GM12878 (cell line): ENCODE measurements at regions not wholly inside any gene's neighbourhood (a gene's known extent, or its start where the extent isn't known, plus 50 kb on each side); places are given as distances from the start of the nearest gene placed in this dataset.

Experiments
- ATAC-seq: fragments of 200-7000 bp; cut with Tn5 transposase; 3 replicates; pipeline ENCODE4 v1.9.1; 2020; ENCODE audit warnings: mild to moderate bottlenecking, moderate library complexity
- BruUV-seq: library from RNA; stranded (reverse); fragments of 400-500 nt; replicated peaks from 2 replicates; lab custom pipeline; 2021; lab: Mats Ljungman, UMichigan
- CTCF ChIA-PET: fragments of 300-600 bp; sonication (Branson Sonifier 250); formaldehyde crosslinking; extraction: SDS; loops from one replicate; lab custom pipeline; 2021; ENCODE audit warnings: inconsistent platforms; lab: Yijun Ruan, JAX
- POLR2A ChIA-PET: fragments of 350-600 bp; formaldehyde crosslinking; extraction: SDS; loops from one replicate; lab custom pipeline; 2021; ENCODE audit warnings: inconsistent platforms; lab: Charles Lee
- RAD21 ChIA-PET: fragments of 300-600 bp; sonication (Branson Sonifier 250); formaldehyde crosslinking; loops from one replicate; lab custom pipeline; 2023; ENCODE audit warnings: antibody characterized with exemption; ENCODE audit not compliant: unreplicated experiment; lab: Charles Lee
- SMC1A ChIA-PET: fragments of 300-600 bp; sonication (Branson Sonifier 250); formaldehyde crosslinking; loops from one replicate; lab custom pipeline; 2023; ENCODE audit not compliant: unreplicated experiment, uncharacterized antibody; lab: Charles Lee
- DNase-seq: peaks from one replicate; pipeline ENCODE4 v3.0.0-alpha.2; 2011; ENCODE audit warnings: low read depth, low spot score
- FAIRE-seq: peaks from 3 replicates; lab custom pipeline; 2011; peaks lifted over from hg19 to GRCh38; lab: Jason Lieb, UNC
- H2AFZ ChIP-seq: 2 replicates; pipeline ENCODE4 v1.6.0; 2011; ENCODE audit warnings: low read depth, low read length, control low read depth; ENCODE audit not compliant: control insufficient read depth
- H3K27ac ChIP-seq: 2 replicates; pipeline ENCODE4 v1.5.1; 2011; ENCODE audit warnings: control low read depth; ENCODE audit not compliant: control insufficient read depth, insufficient read depth
- H3K27me3 ChIP-seq, 2 experiments: replicated peaks in 1 of 2; 2 replicates each; pipeline versions ENCODE4 v1.6.0 to v1.6.1; 2011; ENCODE audit warnings: low read length in 1 of 2; ENCODE audit not compliant: control insufficient read depth in 2 of 2, insufficient read depth in 2 of 2
- H3K36me3 ChIP-seq, 2 experiments: 2 replicates each; pipeline ENCODE4 v1.5.1; 2011; ENCODE audit warnings: low read length in 1 of 2; ENCODE audit not compliant: control insufficient read depth in 2 of 2, insufficient read depth in 2 of 2
- H3K4me1 ChIP-seq: 2 replicates; pipeline ENCODE4 v1.6.1; 2011; ENCODE audit warnings: mild to moderate bottlenecking, low read length, moderate library complexity, mixed read lengths; ENCODE audit not compliant: control insufficient read depth, insufficient read depth
- H3K4me2 ChIP-seq: 2 replicates; pipeline ENCODE4 v1.6.0; 2011; ENCODE audit warnings: control low read depth; ENCODE audit not compliant: control insufficient read depth, insufficient read depth
- H3K4me3 ChIP-seq: fragments of 200-600 bp; sonication (generic); 2 replicates; pipeline ENCODE4 v1.5.1; 2016
- H3K79me2 ChIP-seq: 2 replicates; pipeline ENCODE4 v1.6.0; 2011; ENCODE audit warnings: low read length; ENCODE audit not compliant: control insufficient read depth, insufficient read depth
- H3K9ac ChIP-seq: 2 replicates; pipeline ENCODE4 v1.8.0; 2011; ENCODE audit warnings: low read length, control low read depth, mixed read lengths; ENCODE audit not compliant: control insufficient read depth, insufficient read depth
- H3K9me3 ChIP-seq: replicated peaks from 3 replicates; pipeline ENCODE4 v1.5.1; 2011; ENCODE audit warnings: mild to moderate bottlenecking, low read length; ENCODE audit not compliant: control insufficient read depth, insufficient read depth
- H4K20me1 ChIP-seq: 2 replicates; pipeline ENCODE4 v1.6.0; 2011; ENCODE audit not compliant: control insufficient read depth, insufficient read depth
- ELK1 ChIP-seq: IDR thresholded peaks from 2 replicates; pipeline ENCODE4 v1.6.1; 2012; ENCODE audit warnings: low read depth, low read length, improper control_type of control experiment
- FOS ChIP-seq: IDR thresholded peaks from 3 replicates; pipeline ENCODE4 v1.6.1; 2011; ENCODE audit warnings: borderline replicate concordance; ENCODE audit not compliant: insufficient read length; ENCODE audit errors: extremely low read depth
- NR2C2 ChIP-seq: IDR thresholded peaks from 2 replicates; pipeline ENCODE4 v1.6.1; 2011; ENCODE audit warnings: borderline replicate concordance, low read depth; ENCODE audit not compliant: control insufficient read depth, insufficient read length
- SKIL ChIP-seq: fragments of 450-650 bp; IDR thresholded peaks from 2 replicates; pipeline ENCODE4 v1.6.1; 2017; ENCODE audit warnings: mild to moderate bottlenecking, low read depth, inconsistent platforms; ENCODE audit not compliant: poor library complexity, severe bottlenecking
- TCF3 ChIP-seq: IDR thresholded peaks from 2 replicates; pipeline ENCODE4 v1.6.1; 2012; ENCODE audit warnings: low read depth, mild to moderate bottlenecking, low read length, borderline replicate concordance; ENCODE audit not compliant: insufficient read depth
- ZNF622 ChIP-seq: fragments of 450-650 bp; IDR thresholded peaks from 2 replicates; pipeline ENCODE4 v1.6.1; 2017; ENCODE audit warnings: mild to moderate bottlenecking, inconsistent platforms
- ZSCAN29 ChIP-seq: fragments of 450-650 bp; IDR thresholded peaks from 2 replicates; pipeline ENCODE4 v1.6.1; 2017; ENCODE audit warnings: mild to moderate bottlenecking, moderate library complexity
- WGBS: methylation state at CpG from one replicate; pipeline ENCODE4 v1.1.6; 2016; ENCODE audit warnings: low lambda C conversion rate; ENCODE audit not compliant: insufficient replicate concordance, insufficient coverage; ENCODE audit errors: missing lambda C conversion rate; 5-methylcytosine and 5-hydroxymethylcytosine counted together
- in situ Hi-C: fragments of 300-500 bp; cut with MboI; formaldehyde crosslinking; loops from 9 replicates; pipeline ENCODE4 v1.14.3; 2018; ENCODE audit warnings: mixed read lengths
- intact Hi-C: fragments of 100-400 bp; cut with micrococcal nuclease; formaldehyde crosslinking; loops from one replicate; pipeline ENCODE4 v1.14.2; 2022; ENCODE audit not compliant: unreplicated experiment

- TF ChIP-seq TCF3 (no peak), ELK1 (no peak), FOS (no peak), NR2C2 (no peak), ZNF622 (no peak), ZSCAN29 (no peak), SKIL (no peak)
- ATAC-seq (no peak), FAIRE-seq (no peak), DNase-seq (no peak)
- Histone ChIP-seq H3K9me3 (no peaks in the 10 kb centered on the region; the same call in 2 of the 3 replicates), H3K4me1 (no peaks in the 10 kb centered on the region), H3K9ac (no peak overlapping the region), H3K27me3 (no peaks in the 10 kb centered on the region), H3K36me3 (no peaks in the 10 kb centered on the region), H4K20me1 (no peaks in the 10 kb centered on the region), H2AFZ (no peak overlapping the region), H3K27ac (no peak overlapping the region), H3K79me2 (no peaks in the 10 kb centered on the region), H3K4me3 (no peak overlapping the region), H3K4me2 (no peak overlapping the region)
- POLR2A ChIA-PET: no interaction called here
- RAD21 ChIA-PET: no interaction called here
- in situ Hi-C loops: no loop called here
- intact Hi-C loops: no loop called here
- no TSS peak for BruUV-seq
- 21% methylated on average over 10 of the region's 10 CpGs for WGBS
- CTCF ChIA-PET: no interaction called here
- SMC1A ChIA-PET: no interaction called here
Measured at GRCh38 chr19:30811397-30812098, 439.4 kb downstream of the ZNF536 start.
